Activated B cell treated with CpG ODN at 0.5 μM for 24 hours (primary cell): ENCODE measurements at regions not wholly inside any gene's neighbourhood (a gene's known extent, or its start where the extent isn't known, plus 50 kb on each side); places are given as distances from the start of the nearest gene placed in this dataset.
"Not testable (repeated sequence)": the region's sequence is repeated elsewhere in the genome, so short reads cannot be mapped to it uniquely, and the experiment has no call there.

ENCODE experiments used
- ATAC-seq: fragments of 200-7000 bp; cut with Tn5 transposase; one replicate; pipeline ENCODE4 v1.10.0; 2021; ENCODE audit warnings: low read depth, mild to moderate bottlenecking, moderate library complexity
- CTCF ChIA-PET: fragments of 350-600 bp; sonication (Branson Sonifier 250); formaldehyde crosslinking; loops from one replicate; lab custom pipeline; 2021; ENCODE audit warnings: antibody characterized with exemption; lab: Charles Lee
- POLR2A ChIA-PET: fragments of 350-600 bp; sonication (Branson Sonifier 250); formaldehyde crosslinking; loops from one replicate; lab custom pipeline; 2021; ENCODE audit warnings: antibody characterized with exemption; lab: Charles Lee
- DNase-seq: peaks from one replicate; pipeline ENCODE4 v3.0.0; 2022
- H3K27ac Mint-ChIP-seq: one replicate; pipeline ENCODE4 v1.8.0; 2020; ENCODE audit warnings: mixed read lengths
- H3K27me3 Mint-ChIP-seq: one replicate; pipeline ENCODE4 v1.8.0; 2021; ENCODE audit warnings: mixed read lengths
- H3K36me3 Mint-ChIP-seq: one replicate; pipeline ENCODE4 v1.8.0; 2021; ENCODE audit warnings: low read depth, mixed read lengths
- H3K4me1 Mint-ChIP-seq: one replicate; pipeline ENCODE4 v1.8.0; 2021; ENCODE audit warnings: mixed read lengths
- H3K4me3 Mint-ChIP-seq: one replicate; pipeline ENCODE4 v1.8.0; 2020; ENCODE audit warnings: mild to moderate bottlenecking, mixed read lengths
- H3K9me3 Mint-ChIP-seq: one replicate; pipeline ENCODE4 v1.8.0; 2020; ENCODE audit warnings: mixed read lengths
- CTCF ChIP-seq: fragments of 200-600 bp; IDR thresholded peaks from one replicate; pipeline ENCODE4 v1.8.0; 2022; ENCODE audit warnings: antibody characterized with exemption, mild to moderate bottlenecking
- intact Hi-C: fragments of 100-400 bp; cut with micrococcal nuclease; formaldehyde crosslinking; loops from one replicate; pipeline ENCODE4 v1.15.1; 2024

- TF ChIP-seq CTCF: no peak
- Mint-ChIP-seq H3K27me3 (no peaks in the 10 kb centered on the region), H3K9me3 (peaks cover 5% of the 10 kb centered on the region), H3K36me3 (no peaks in the 10 kb centered on the region), H3K4me3 (no peak overlapping the region), H3K4me1 (no peaks in the 10 kb centered on the region), H3K27ac (no peak overlapping the region)
- DNase-seq (no peak), ATAC-seq (no peak)
- CTCF ChIA-PET: no interaction called here
- POLR2A ChIA-PET: no interaction called here
- intact Hi-C loops: no loop called here
Measured at GRCh38 chr11:115606498-115607220, 102.4 kb upstream of the CADM1 start.

- Mint-ChIP-seq H3K9me3 (peaks cover 7% of the 10 kb centered on the region), H3K4me3 (no peak overlapping the region), H3K36me3 (no peaks in the 10 kb centered on the region), H3K4me1 (no peaks in the 10 kb centered on the region), H3K27me3 (no peaks in the 10 kb centered on the region), H3K27ac (no peak overlapping the region)
- no peak for TF ChIP-seq CTCF
- CTCF ChIA-PET: no interaction called here
- DNase-seq (no peak), ATAC-seq (no peak)
- intact Hi-C loops: no loop called here
- POLR2A ChIA-PET: no interaction called here
Measured at GRCh38 chr11:115605871-115606497, 101.8 kb upstream of the CADM1 start.

GRCh38 chr11:115605397-115605796 is 101.2 kb upstream of the CADM1 start:
- H3K27ac Mint-ChIP-seq, H3K9me3 Mint-ChIP-seq, H3K4me1 Mint-ChIP-seq, intact Hi-C loops, H3K4me3 Mint-ChIP-seq, POLR2A ChIA-PET, H3K36me3 Mint-ChIP-seq, DNase-seq, H3K27me3 Mint-ChIP-seq, CTCF ChIA-PET, ATAC-seq: not testable (repeated sequence)

GRCh38 chr11:115599125-115599524 is 94.9 kb upstream of the CADM1 start:
- Mint-ChIP-seq H3K9me3 (peaks cover 5% of the 10 kb centered on the region), H3K4me3 (no peak overlapping the region), H3K36me3 (no peaks in the 10 kb centered on the region), H3K4me1 (no peaks in the 10 kb centered on the region), H3K27me3 (no peaks in the 10 kb centered on the region), H3K27ac (no peak overlapping the region)
- POLR2A ChIA-PET: no interaction called here
- DNase-seq (no peak), ATAC-seq (no peak)
- intact Hi-C loops: no loop called here
- no peak for TF ChIP-seq CTCF
- CTCF ChIA-PET: no interaction called here

GRCh38 chr11:115598257-115598901 is 94.2 kb upstream of the CADM1 start:
- intact Hi-C loops: no loop called here
- Mint-ChIP-seq H3K36me3 (no peaks in the 10 kb centered on the region), H3K27me3 (no peaks in the 10 kb centered on the region), H3K4me3 (no peak overlapping the region), H3K9me3 (peaks cover 3% of the 10 kb centered on the region), H3K4me1 (no peaks in the 10 kb centered on the region), H3K27ac (no peak overlapping the region)
- POLR2A ChIA-PET: no interaction called here
- no peak for ATAC-seq
- DNase-seq: no peak
- no peak for TF ChIP-seq CTCF
- CTCF ChIA-PET: no interaction called here
